Keratinocyte (primary cell): ENCODE measurements at regions not wholly inside any gene's neighbourhood (a gene's known extent, or its start where the extent isn't known, plus 50 kb on each side); places are given as distances from the start of the nearest gene placed in this dataset.

Experiments
- DNase-seq: peaks from one replicate; pipeline ENCODE4 v3.0.0-alpha.2; 2011; ENCODE audit warnings: low read depth, missing footprints, low spot score
- FAIRE-seq: peaks from 2 replicates; lab custom pipeline; 2011; peaks lifted over from hg19 to GRCh38; lab: Jason Lieb, UNC
- H2AFZ ChIP-seq: 2 replicates; pipeline ENCODE4 v1.6.0; 2012; ENCODE audit warnings: low read length, control low read depth, inconsistent platforms; ENCODE audit not compliant: control insufficient read depth
- H3K27ac ChIP-seq: 2 replicates; pipeline ENCODE4 v1.5.1; 2011; ENCODE audit warnings: low read length; ENCODE audit not compliant: control insufficient read depth, insufficient read depth
- H3K27me3 ChIP-seq: 3 replicates; pipeline ENCODE4 v1.6.0; 2011; ENCODE audit warnings: low read length; ENCODE audit not compliant: control insufficient read depth, insufficient read depth; ENCODE audit errors: extremely low read depth
- H3K36me3 ChIP-seq, 2 experiments: 2 replicates in 1 of 2; 3 replicates in 1 of 2; pipeline ENCODE4 v1.5.1; 2011; ENCODE audit warnings: low read length in 2 of 2, mild to moderate bottlenecking in 1 of 2; ENCODE audit not compliant: control insufficient read depth in 2 of 2, insufficient read depth in 2 of 2; ENCODE audit errors: extremely low read depth in 1 of 2
- H3K4me1 ChIP-seq: 3 replicates; pipeline ENCODE4 v1.5.1; 2011; ENCODE audit warnings: low read length; ENCODE audit not compliant: control insufficient read depth, insufficient read depth; ENCODE audit errors: extremely low read depth
- H3K4me2 ChIP-seq: 3 replicates; pipeline ENCODE4 v1.6.0; 2011; ENCODE audit warnings: low read depth, low read length; ENCODE audit not compliant: control insufficient read depth, insufficient read depth; ENCODE audit errors: extremely low read depth
- H3K4me3 ChIP-seq, 3 experiments: fragments of 200-600 bp in 1 of 3; sonication (generic) in 1 of 3; 2 replicates in 2 of 3; 3 replicates in 1 of 3; pipeline ENCODE4 v1.5.1; 2011 to 2016; ENCODE audit warnings: low read length in 3 of 3, mild to moderate bottlenecking in 3 of 3, control low read depth in 2 of 3, inconsistent platforms in 1 of 3, low read depth in 1 of 3, mixed read lengths in 1 of 3, mixed run types in 1 of 3, moderate library complexity in 1 of 3; ENCODE audit not compliant: control insufficient read depth in 2 of 3, insufficient read depth in 2 of 3; ENCODE audit errors: extremely low read depth in 1 of 3
- H3K79me2 ChIP-seq: 2 replicates; pipeline ENCODE4 v1.6.0; 2012; ENCODE audit warnings: low read length; ENCODE audit not compliant: control insufficient read depth, insufficient read depth
- H3K9ac ChIP-seq: 3 replicates; pipeline ENCODE4 v1.6.0; 2011; ENCODE audit warnings: low read length; ENCODE audit not compliant: control insufficient read depth, insufficient read depth; ENCODE audit errors: extremely low read depth
- H3K9me1 ChIP-seq: 3 replicates; pipeline ENCODE4 v1.6.0; 2011; ENCODE audit warnings: low read length; ENCODE audit not compliant: control insufficient read depth, insufficient read depth; ENCODE audit errors: extremely low read depth
- H3K9me3 ChIP-seq: 2 replicates; pipeline ENCODE4 v1.5.1; 2012; ENCODE audit warnings: low read depth, low read length; ENCODE audit not compliant: control insufficient read depth
- H4K20me1 ChIP-seq: 3 replicates; pipeline ENCODE4 v1.6.0; 2011; ENCODE audit warnings: low read length; ENCODE audit not compliant: control insufficient read depth, insufficient read depth; ENCODE audit errors: extremely low read depth
- CTCF ChIP-seq, 3 experiments: IDR thresholded peaks in 1 of 3; conservative IDR thresholded peaks in 1 of 3; optimal IDR thresholded peaks in 1 of 3; 2 replicates in 2 of 3; 3 replicates in 1 of 3; pipeline versions ENCODE3 to v1.5.1; 2011; ENCODE audit warnings: low read length in 3 of 3, mild to moderate bottlenecking in 3 of 3, moderate library complexity in 2 of 3, control low read depth in 1 of 3, inconsistent platforms in 1 of 3; ENCODE audit not compliant: insufficient read depth in 2 of 3; ENCODE audit errors: extremely low read depth in 1 of 3
- EZH2 ChIP-seq: IDR thresholded peaks from one replicate; pipeline ENCODE4 v1.6.1; 2012; ENCODE audit warnings: inconsistent platforms, mild to moderate bottlenecking, low read length, moderate library complexity
- dilution Hi-C: fragments of 300-500 bp; cut with MboI; formaldehyde crosslinking; loops from one replicate; pipeline ENCODE4 v1.7.0; 2020; ENCODE audit warnings: low sequenced_read_pairs; ENCODE audit not compliant: extremely low pct_ligation_motif_present

DNA sequence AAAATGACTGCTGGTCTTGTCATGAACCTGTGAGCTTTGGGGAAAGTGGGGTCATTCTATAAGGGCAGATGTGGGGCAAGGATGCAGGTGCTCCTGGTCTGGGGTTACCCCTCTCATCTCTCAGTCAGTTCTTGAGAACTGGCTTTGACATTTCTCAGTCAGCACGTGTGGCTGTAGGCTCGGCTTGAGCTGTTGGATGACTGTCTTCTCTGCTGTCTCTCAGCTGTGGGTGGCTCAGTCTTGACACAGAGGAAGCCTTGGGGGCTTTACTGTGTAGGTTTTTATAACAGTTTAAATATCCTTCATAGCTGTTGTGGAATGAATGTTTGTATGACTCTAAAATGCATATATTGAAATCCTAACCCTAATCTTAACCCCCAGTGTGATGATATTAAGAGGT is 296.4 kb upstream of the CELF4 start:
- no peak overlapping the region for H3K4me2 ChIP-seq
- H3K27me3 ChIP-seq, result no peaks in the 10 kb centered on the region
- H3K79me2 ChIP-seq, result no peaks in the 10 kb centered on the region
- dilution Hi-C loops, result no loop called here
- no peak overlapping the region for H3K9ac ChIP-seq
- H3K36me3 ChIP-seq, result no peaks in the 10 kb centered on the region
- H3K4me1 ChIP-seq, result no peaks in the 10 kb centered on the region
- TF ChIP-seq CTCF (optimal IDR thresholded peaks at IDR 0.05 in 1 of 3, IDR thresholded peaks at IDR 0.05 in 1 of 3, conservative IDR thresholded peaks at IDR 0.05 in 1 of 3; ENCODE audit: extremely low read depth in 1 of 3, insufficient read depth in 2 of 3, low read length in 3 of 3) (no peak), EZH2 (no peak)
- H3K27ac ChIP-seq, result no peak overlapping the region
- H3K9me1 ChIP-seq, result no peaks in the 10 kb centered on the region
- H3K9me3 ChIP-seq, result no peaks in the 10 kb centered on the region
- no peaks in the 10 kb centered on the region for H4K20me1 ChIP-seq
- H2AFZ ChIP-seq, result no peak overlapping the region
- no peak for DNase-seq
- no peak overlapping the region for H3K4me3 ChIP-seq
- FAIRE-seq, result no peak

DNA sequence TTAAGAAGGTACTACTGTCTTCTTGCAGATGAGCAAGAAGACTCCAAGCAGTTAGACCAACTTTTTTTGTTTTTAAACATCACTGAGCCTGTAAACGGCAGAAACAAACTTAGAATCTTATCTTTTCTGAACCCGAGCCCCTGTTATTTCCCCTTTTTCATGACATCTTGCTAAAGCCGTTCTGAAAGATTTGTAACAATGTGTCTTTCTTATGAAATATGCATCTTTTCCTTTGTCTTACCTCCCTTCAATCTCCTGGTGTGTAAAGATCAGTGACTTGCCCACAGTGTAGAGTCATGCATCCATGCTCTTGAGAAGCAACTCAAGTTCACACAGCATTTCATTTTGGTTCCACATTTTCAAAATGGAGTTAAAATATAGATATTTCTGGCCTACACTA is 288.8 kb upstream of the CELF4 start:
- no peaks in the 10 kb centered on the region for H3K36me3 ChIP-seq
- H3K9me3 ChIP-seq, result no peaks in the 10 kb centered on the region
- H3K9ac ChIP-seq, result no peak overlapping the region
- DNase-seq (no peak), FAIRE-seq (no peak)
- H3K79me2 ChIP-seq, result no peaks in the 10 kb centered on the region
- H3K4me3 ChIP-seq, result no peak overlapping the region
- H2AFZ ChIP-seq, result no peak overlapping the region
- no peaks in the 10 kb centered on the region for H3K4me1 ChIP-seq
- no peak overlapping the region for H3K27ac ChIP-seq
- dilution Hi-C loops, result no loop called here
- TF ChIP-seq CTCF (optimal IDR thresholded peaks at IDR 0.05 in 1 of 3, IDR thresholded peaks at IDR 0.05 in 1 of 3, conservative IDR thresholded peaks at IDR 0.05 in 1 of 3; ENCODE audit: extremely low read depth in 1 of 3, insufficient read depth in 2 of 3, low read length in 3 of 3) (no peak), EZH2 (no peak)
- no peak overlapping the region for H3K4me2 ChIP-seq
- no peaks in the 10 kb centered on the region for H3K27me3 ChIP-seq
- no peaks in the 10 kb centered on the region for H3K9me1 ChIP-seq
- no peaks in the 10 kb centered on the region for H4K20me1 ChIP-seq
